ENCODE measurements at regions not wholly inside any gene's neighbourhood (a gene's known extent, or its start where the extent isn't known, plus 50 kb on each side); places are given as distances from the start of the nearest gene placed in this dataset.

- TF ChIP-seq CTCF (IDR thresholded peaks at IDR 0.05) (no peak), POLR2A (IDR thresholded peaks at IDR 0.05) (no peak), POLR2AphosphoS5 (IDR thresholded peaks at IDR 0.05) (no peak), EP300 (IDR thresholded peaks at IDR 0.05) (no peak)
Observed at GRCh38 chr20:60224914-60225313, 266.7 kb downstream of the CDH26 start.

All from stomach (tissue), 4 donors.